ENCODE measurements at regions not wholly inside any gene's neighbourhood (a gene's known extent, or its start where the extent isn't known, plus 50 kb on each side); places are given as distances from the start of the nearest gene placed in this dataset. TPM values are rescaled to one million over a fixed set of nuclear protein-coding genes. Genes with fewer than 3 reads are reported as not detected.
"Not testable (repeated sequence)": the region's sequence is repeated elsewhere in the genome, so short reads cannot be mapped to it uniquely, and the experiment has no call there.

- no peak for DNase-seq (ENCODE audit: low read depth in 2 of 3, low spot score in 2 of 3)
Measured at GRCh38 chr4:18105030-18106011, 83.8 kb upstream of the LCORL start.

- DNase-seq (ENCODE audit: low read depth in 2 of 3, low spot score in 2 of 3) = no peak
Measured at GRCh38 chr4:18103876-18104605, 82.5 kb upstream of the LCORL start.

- DNase-seq (ENCODE audit: low read depth in 2 of 3, low spot score in 2 of 3) = no peak
Measured at GRCh38 chr4:18100657-18101056, 79.1 kb upstream of the LCORL start.

- DNase-seq (ENCODE audit: low read depth in 2 of 3, low spot score in 2 of 3) = not testable (repeated sequence)
Measured at GRCh38 chr4:18090447-18090846, 68.9 kb upstream of the LCORL start.

GRCh38 chr4:18082236-18082635 is 60.7 kb upstream of the LCORL start:
- no peak for DNase-seq (ENCODE audit: low read depth in 2 of 3, low spot score in 2 of 3)

- no peak for DNase-seq (ENCODE audit: low read depth in 2 of 3, low spot score in 2 of 3)
Measured at GRCh38 chr4:18081708-18082107, 60.2 kb upstream of the LCORL start.

GRCh38 chr4:18077808-18078207 is 56.3 kb upstream of the LCORL start:
- no peak for DNase-seq (ENCODE audit: low read depth in 2 of 3, low spot score in 2 of 3)

- DNase-seq (ENCODE audit: low read depth in 2 of 3, low spot score in 2 of 3) = peak in 2 of 3 donors; percentile 19 to 44
Measured at GRCh38 chr4:18075823-18076433, 54.4 kb upstream of the LCORL start.

GRCh38 chr4:18071894-18072293 is 50.3 kb upstream of the LCORL start:
- DNase-seq (ENCODE audit: low read depth in 2 of 3, low spot score in 2 of 3) = no peak

Small RNA genes in the stretch of these regions (small RNA-seq; reads per million reads assigned to genes)
- not detected for gene RNA5SP157
